ENCODE measurements at regions not wholly inside any gene's neighbourhood (a gene's known extent, or its start where the extent isn't known, plus 50 kb on each side); places are given as distances from the start of the nearest gene placed in this dataset.

- POLR2A ChIA-PET = no interaction called here
- intact Hi-C loops (cut with micrococcal nuclease) = no loop called here
Observed at GRCh38 chr6:103122766-103123601, 1729.5 kb downstream of the GRIK2 start.

More at GRCh38 chr6:103122766-103123601, 1729.5 kb downstream of the GRIK2 start:
- CTCF ChIA-PET = no interaction called here
- H3K27ac ChIP-seq (ENCODE audit: insufficient read depth, low read depth, low read length) = no peak overlapping the region
- H4K20me1 ChIP-seq (replicated peaks; ENCODE audit: control insufficient read depth, extremely low read depth, insufficient read depth, low read length) = no peaks in the 10 kb centered on the region
- no peaks in the 10 kb centered on the region for H3K4me1 ChIP-seq (ENCODE audit: control insufficient read depth, extremely low read depth, insufficient read depth, low read length)
- peak; percentile 1 for DNase-seq (ENCODE audit: low read depth, low spot score)
- dilution Hi-C loops (cut with MboI; ENCODE audit: extremely low pct_ligation_motif_present, low sequenced_read_pairs) = no loop called here
- no peak overlapping the region for H3K4me2 ChIP-seq (ENCODE audit: insufficient read depth, low read length)
- H3K4me3 ChIP-seq (replicated peaks in 1 of 3; ENCODE audit: insufficient read depth in 1 of 3, low read depth in 1 of 3, low read length in 3 of 3) = no peak overlapping the region
- H3K79me2 ChIP-seq (ENCODE audit: control insufficient read depth, insufficient read depth, low read length) = no peaks in the 10 kb centered on the region
- TF ChIP-seq MAX (IDR thresholded peaks at IDR 0.05; ENCODE audit: insufficient read depth, insufficient read length) = no peak
- peak; percentile 23 to 26 for TF ChIP-seq CTCF (IDR thresholded peaks at IDR 0.05; ENCODE audit: extremely low read depth in 1 of 2, insufficient read depth in 1 of 2, low read depth in 1 of 2, low read length in 2 of 2)
- H3K9me3 ChIP-seq (replicated peaks; ENCODE audit: control insufficient read depth, insufficient read depth, low read length) = no peaks in the 10 kb centered on the region
- H2AFZ ChIP-seq (ENCODE audit: low read depth, low read length) = no peak overlapping the region
- no TSS peak for BruUV-seq (replicated peaks)
- no peak overlapping the region for H3K9ac ChIP-seq (replicated peaks; ENCODE audit: extremely low read depth, insufficient read depth, low read length)
- no peaks in the 10 kb centered on the region for H3K36me3 ChIP-seq (ENCODE audit: control insufficient read depth in 2 of 2, extremely low read depth in 1 of 2, insufficient read depth in 2 of 2, low read length in 2 of 2)
- H3K9me1 ChIP-seq (replicated peaks; ENCODE audit: control insufficient read depth, extremely low read depth, insufficient read depth, low read length) = no peaks in the 10 kb centered on the region
- no peak for FAIRE-seq
- no peaks in the 10 kb centered on the region for H3K27me3 ChIP-seq (ENCODE audit: control insufficient read depth in 2 of 2, insufficient read depth in 2 of 2, low read length in 2 of 2)

All from endothelial cell of umbilical vein (primary cell).